Lung microvascular endothelial cell (primary cell): ENCODE measurements at regions not wholly inside any gene's neighbourhood (a gene's known extent, or its start where the extent isn't known, plus 50 kb on each side); places are given as distances from the start of the nearest gene placed in this dataset.
"Not testable (repeated sequence)": the region's sequence is repeated elsewhere in the genome, so short reads cannot be mapped to it uniquely, and the experiment has no call there.

Experiments used
- DNase-seq, 2 donors: peaks; one replicate each; pipeline versions ENCODE4 v3.0.0 to v3.0.0-alpha.2; 2010; ENCODE audit warnings: low read depth in 2 of 2

DNA sequence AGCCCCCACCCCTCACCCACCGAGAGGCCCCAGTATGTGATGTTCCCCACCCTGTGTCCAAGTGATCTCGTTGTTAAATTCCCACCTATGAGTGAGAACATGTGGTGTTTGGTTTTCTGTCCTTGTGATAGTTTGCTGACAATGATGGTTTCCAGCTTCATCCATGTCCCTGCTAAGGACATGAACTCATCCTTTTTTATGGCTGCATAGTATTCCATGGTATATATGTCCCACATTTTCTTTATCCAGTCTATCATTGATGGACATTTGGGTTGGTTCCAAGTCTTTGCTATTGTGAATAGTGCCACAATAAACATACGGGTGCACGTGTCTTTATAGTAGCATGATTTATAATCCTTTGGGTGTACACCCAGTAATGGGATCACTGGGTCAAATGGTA, 79.2 kb downstream of the PXDC1 start:
- not testable (repeated sequence) for DNase-seq

DNA sequence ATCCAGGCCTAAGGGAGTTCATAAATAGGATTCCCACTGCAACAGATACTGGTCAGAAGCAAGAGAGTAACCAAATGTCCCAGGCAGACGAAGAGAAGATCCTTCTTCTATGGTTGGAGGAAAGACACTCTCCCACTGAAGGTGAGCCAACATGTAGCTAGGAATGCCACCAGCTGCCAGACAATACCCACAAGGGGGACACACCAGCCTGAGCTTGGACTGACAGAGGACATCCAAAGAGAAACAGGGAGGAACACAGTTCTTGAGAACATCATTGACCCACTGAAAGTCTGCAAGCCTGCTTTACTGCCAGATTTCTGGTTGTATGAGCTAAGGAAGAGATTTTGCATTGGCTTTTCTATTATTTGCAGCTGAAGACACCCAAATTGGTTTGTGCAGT, 80.1 kb downstream of the PXDC1 start:
- no peak for DNase-seq

DNA sequence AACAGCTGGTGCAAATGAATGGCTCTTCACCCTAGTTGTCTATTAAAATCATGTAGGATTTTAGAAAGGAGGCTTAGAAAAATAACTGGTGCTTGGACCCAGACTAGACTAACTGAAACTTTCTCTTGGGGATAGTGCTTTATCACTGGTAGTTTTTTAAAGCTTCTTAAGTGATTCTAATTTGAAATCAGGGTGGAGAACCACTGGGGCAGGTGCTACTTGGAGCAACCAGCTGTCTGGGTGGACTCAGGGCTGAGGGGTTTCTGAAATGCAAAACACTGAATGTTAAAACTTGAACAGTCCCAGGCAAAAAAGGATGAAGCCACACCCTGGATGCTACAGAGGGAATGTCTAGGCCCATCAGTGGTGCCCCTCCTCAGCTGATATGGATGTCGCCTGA, 81.2 kb downstream of the PXDC1 start:
- no peak for DNase-seq

DNA sequence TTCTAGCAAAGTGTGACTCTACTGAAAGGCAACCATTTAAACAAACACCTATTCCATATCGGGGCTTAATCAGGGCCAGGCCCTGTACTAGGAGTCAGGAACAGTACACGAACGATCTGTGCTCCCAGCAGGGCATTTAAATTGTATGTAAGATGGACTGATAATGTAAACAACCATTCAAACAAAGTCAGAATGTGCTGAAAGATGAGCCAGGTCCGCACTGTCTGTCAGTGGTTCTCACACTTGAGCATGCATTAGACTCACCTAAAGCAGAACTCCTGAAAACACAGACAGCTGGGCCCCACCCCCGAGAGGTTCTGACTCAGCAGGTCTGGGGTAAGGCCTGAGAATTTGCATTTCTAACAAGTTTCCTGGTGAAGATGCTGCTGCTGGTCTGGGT, 81.6 kb downstream of the PXDC1 start:
- DNase-seq: no peak

DNA sequence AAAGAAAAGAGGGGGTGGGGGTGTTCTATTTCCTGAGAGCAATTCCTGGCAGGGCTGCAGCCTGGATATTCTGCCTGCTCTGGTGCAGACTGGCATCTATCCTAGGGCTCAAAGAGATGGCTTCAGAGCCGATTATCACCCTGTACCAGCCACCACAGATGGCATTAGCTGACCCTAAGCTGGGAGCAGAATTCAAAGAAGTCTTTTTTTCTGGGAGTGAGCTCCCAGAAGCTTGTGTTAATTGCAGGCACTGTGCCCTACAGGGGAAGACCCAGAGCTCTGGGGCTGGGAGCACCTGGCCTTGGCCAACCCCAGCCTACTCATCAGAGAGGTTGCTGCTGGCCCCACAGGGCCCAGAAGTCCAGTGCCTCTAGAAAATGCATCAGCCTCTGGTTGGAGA, 85.9 kb downstream of the PXDC1 start:
- no peak for DNase-seq

DNA sequence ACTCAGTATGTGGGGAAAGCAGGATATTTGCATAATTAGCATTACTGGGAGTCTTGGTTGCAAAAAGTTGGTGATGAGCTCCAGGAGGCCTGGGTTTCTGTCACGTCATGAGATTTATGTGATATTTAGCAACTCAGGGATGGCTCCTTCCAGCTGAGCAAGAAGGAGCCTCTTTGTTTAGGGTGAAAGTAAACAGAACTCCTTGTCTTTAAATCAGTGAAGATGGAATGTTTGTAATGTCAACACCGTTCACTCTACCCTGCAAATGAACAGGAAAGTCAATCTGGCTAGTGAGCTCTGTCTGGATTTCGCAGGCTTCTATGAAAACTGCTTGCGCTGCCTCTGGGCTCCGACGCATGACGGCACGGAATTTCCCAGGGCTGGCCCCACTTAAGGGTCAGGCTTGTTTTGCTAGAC, 86.9 kb downstream of the PXDC1 start:
- no peak for DNase-seq

DNA sequence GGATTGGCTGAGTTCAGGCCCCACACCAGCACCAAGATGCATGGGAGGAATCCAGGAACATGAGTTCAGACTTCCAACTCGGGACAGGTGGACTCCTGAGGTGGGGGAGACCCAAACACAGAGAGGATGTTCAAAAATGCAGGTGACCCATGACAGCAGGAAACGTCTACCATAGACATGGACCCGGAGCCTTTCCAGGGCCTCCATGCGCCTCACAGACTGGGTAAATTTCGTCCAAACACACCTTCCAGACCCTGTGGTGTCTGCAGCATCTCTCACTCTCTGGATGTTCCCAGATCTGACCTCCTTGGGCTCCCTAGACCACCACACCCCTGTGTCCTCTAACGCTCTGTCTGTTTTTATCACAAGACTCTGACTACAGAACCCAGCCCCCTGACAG, 87.7 kb downstream of the PXDC1 start:
- DNase-seq: no peak

DNA sequence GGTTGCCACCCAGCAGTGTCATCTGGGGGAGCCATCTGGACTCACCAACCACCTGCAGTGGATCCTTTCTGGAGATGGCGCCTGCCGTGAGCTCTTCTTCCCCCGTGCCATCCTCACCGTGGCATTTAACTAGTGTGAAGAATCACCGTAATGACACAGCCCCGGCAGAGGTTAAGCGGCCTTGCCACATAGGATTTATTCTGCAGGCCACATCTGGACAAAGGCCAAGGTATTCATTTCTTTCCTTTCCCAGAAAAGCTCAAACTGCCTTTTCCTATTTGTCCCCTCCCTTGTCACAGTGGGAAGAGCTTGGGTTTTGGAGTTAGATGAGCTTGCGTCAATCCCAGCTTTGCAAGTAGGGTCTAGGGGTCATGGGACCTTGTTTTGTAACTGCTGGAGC, 88.4 kb downstream of the PXDC1 start:
- DNase-seq: peak in 1 of 2 donors; percentile 58

DNA sequence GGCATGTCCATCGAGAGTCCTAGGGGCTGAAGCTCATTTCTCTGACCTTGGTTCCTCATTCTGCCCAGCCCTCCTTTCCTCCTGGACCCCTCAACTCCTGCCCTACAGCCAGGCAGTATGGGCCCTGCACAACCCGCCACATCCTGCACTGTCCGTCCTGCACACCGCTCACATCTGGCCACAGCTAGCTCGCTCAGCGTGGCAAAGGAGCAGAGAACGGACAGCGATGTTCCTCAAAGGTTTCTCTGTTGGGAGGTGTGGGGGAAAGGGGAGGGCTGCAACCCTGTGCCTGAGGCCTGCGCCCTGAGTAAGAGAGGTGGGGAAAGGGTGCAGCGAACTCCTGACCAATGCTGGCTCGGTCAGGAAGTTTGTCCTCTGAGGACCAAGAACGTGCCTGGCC, 90.1 kb downstream of the PXDC1 start:
- DNase-seq: no peak

DNA sequence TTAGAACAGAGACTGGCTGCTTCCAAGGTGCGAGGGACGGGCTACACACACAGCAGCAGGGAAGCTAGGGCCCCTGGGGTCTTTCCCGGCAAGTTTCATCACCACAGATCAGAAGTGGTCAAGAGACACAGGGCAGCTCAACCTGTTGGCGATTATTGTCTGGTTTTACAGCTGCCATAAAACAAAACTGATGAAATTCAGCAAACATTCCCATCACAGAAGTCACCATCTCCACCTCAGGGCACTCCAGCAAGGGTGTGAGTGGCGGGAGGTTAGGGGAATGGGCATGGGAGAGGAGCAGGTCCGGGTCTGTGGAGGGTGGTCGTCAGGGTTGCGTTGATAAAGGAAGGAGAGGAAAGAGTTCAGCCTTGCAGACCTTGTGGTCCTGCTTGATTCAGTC, 91.0 kb downstream of the PXDC1 start:
- DNase-seq: no peak

DNA sequence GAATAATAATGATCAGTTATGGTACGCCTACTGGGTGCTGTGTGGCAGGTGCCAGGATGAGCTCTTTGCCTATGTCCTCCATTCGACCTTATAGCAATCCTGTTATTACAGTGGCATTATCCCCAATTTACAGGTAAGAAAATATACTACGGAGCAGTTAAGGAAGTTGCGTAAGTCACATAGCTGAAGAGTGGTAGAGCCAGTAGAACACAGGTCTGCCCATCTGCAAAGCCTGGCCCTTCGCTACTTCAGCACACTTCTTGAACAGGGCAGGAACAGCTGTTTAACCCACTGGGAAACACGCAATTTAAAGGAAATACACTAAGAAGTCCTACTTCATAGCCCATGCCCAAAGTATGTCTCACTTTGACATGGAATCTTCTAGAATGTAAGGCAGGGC, 91.8 kb downstream of the PXDC1 start:
- DNase-seq: no peak

DNA sequence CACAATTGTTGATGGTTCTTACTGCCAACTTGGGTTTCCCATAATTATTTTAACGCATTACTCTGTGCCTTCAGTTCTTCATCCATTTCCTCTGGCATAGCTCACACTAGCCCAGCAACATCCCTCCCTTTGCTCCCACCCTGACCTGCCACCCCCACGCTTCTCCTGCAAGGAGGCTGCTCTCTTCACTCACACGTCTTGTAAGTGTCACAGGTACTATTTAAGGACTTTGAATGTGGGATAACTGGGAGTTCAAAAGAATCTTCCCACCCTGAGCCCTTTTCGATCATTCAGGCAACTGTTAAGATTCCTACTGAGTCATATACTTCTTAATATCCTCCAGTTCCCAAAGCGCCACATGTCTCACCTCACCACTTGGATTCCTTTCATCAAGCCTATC, 95.4 kb downstream of the PXDC1 start:
- no peak for DNase-seq

DNA sequence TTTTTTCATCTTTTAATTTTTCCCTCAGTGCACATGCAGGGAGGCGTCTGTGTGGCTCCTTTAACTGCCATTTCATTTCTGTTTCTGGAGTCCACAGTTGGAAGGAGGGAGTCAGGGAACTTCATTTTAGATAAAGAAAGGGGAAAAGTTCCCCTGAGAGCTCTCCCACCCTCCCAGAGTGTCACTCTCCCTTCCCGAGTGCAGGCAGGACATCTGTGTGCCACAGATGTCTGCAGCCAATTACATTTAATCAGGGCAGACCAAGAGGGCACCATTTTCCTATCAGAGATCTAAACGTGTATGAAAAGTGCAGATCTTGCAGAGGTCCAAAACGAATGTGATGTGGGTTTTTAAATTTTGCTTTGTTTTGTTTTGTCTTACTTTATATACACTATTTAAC, 96.6 kb downstream of the PXDC1 start:
- DNase-seq: no peak

DNA sequence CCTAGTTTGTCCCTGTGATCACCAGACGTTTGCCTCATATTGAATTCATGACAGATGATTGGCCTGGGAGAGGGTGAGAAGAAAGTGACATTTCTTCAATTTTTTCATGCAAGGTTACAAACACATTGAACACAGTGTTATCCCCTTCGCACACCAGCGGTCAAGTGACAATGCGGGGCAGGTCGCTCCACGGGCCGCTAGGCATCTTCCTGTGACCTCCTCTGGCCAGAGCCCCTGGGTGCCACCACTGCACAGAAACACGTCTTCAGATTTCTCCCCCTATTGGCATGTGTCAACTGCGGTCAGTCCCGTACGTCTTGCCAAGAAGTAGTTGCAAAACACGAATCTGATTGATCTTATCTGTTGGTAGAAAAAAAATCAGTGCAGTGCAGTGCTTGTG, 97.1 kb downstream of the PXDC1 start:
- DNase-seq: no peak

DNA sequence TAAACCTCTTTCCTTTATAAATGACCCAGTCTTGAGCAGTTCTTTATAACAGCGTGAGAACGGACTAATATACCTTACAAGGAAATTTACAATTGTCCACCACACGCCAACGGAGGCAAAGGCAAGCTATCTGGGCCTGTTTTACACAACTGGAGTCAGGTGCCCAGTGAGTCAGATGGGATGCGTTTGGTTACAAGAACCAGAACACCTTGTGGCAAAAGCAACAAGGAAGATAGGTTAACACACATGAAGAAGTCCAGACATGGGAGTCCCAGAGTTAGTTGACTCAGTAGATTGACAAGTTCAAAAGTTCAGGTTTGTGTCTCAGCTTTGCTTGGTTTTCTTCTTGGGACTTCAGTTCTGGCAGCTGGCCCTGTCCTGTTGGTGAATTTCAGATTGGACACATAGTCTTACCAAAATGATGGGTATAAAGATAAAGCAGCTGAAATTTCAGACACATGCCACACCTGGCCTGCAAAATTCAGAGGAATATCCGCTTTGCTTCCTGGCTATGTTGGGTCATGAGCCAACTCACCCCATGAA, 97.9 kb downstream of the PXDC1 start:
- DNase-seq: no peak

DNA sequence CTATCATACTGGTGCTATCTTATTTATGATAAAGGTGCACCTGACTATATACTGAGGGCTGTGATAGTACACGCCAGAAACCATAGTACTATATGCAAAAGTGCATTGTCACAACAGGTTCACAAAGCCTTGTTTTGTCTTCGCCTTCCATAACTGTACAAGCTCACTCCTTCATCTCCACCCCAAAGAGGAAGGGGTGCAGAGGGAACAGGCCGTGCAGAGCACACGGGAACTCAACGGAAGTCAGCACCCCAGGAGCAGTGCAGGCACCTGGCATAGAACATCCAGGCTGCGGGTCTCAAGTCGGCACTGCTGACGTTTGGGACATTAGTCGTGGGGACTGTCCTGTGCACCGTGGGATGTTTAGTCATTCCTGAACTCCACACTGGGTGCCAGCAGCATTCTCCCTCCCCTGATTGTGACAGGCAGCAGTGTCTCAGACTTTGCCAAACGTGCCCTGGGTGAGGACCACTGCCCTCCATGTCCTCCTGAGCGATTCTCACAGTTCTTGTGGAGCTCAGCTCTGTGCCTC, 99.7 kb downstream of the PXDC1 start:
- DNase-seq: no peak

DNA sequence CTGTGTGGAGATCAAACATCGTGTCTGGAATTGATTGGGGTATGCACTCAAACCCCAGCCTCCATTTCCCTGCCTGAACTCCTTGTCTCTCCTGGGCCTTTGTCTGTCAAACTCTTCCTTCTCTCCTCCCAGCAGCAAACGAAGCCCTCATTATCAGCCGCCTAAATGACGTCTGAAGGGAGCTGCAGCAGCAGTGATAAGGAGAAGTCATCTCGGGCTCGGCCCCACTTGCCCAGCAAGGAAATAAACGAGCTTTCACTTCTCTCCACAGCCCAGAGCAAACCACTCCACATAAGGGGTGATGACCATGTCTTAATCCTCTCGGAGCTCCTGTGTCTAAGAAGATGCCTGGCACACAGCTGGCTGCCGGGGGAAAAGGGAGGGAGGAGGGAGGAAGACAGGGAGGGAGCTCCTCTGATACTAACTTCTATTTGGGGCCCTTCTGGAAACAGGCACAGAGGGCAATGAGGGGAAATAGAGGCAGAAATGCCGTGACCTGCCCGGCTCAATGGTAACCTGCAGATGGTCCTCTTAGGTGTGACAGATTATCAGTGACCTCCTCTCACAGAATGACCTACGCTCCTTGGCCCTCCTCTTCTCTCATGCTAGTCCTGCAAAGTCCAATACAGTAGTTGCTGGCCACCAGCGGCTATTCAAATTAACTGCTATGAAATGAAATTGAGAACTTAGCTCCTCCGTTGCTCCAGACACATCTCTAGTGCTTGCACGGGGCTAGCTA, 100.4 kb downstream of the PXDC1 start:
- DNase-seq: no peak

DNA sequence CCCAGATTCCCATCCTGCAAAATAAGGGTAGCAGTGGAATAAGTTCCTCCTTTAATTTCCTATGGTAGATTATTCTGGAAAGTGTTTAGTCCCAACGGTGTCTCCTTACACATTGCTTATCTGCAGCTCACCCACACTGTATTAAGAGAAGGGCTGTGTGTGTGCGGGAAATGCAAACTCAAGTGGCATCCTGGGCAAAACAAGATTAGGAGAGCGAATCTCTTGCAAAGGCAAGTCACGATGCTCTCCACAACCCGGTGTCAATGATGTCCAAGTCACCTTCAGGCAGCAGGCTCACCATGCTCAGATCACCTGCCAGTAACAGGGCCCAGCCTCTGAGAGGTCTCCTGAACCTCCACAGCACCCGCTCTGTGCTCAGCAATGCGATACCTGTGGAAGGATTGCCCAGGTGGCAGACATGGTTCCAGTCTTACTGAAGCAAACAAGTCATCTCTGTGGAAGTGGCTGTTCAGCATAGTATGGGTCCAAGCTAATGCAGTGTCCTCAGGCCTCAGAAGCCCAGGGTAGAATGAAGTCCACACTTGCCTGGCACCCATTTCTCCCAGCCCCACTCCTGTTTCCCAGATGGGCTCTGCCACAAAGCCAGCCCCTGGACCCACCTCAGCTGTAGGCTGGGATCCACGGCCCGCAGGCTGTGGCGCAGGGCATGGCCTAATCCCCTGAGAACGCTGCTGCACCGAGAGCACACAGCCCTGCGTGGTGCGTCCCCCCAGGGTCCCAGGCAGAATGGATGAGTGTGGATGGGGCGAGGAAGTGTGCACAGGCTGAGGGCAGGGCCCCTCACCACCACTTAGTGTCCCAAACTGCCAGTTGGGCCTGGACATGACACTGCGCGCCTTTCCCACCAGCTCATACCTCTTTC, 101.2 kb downstream of the PXDC1 start:
- no peak for DNase-seq

DNA sequence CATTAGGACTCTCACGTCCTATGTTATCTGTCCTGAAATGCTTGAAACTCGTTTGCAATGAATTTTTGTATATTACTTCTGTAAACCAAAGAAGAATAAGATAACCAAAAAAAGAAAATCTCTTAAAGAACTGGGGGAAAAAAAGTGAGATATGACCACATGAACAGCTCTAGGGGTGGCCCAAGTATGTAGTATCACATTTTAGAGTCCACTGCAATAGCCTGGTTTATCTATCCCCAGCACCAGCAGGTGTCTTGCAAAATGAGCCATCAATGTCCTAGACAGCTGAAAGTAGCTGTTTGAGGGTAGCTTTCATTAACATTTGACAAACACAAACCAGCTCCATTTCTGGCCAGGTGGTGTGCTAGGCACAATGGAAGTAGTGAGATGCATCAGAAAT, 102.8 kb downstream of the PXDC1 start:
- DNase-seq: no peak

DNA sequence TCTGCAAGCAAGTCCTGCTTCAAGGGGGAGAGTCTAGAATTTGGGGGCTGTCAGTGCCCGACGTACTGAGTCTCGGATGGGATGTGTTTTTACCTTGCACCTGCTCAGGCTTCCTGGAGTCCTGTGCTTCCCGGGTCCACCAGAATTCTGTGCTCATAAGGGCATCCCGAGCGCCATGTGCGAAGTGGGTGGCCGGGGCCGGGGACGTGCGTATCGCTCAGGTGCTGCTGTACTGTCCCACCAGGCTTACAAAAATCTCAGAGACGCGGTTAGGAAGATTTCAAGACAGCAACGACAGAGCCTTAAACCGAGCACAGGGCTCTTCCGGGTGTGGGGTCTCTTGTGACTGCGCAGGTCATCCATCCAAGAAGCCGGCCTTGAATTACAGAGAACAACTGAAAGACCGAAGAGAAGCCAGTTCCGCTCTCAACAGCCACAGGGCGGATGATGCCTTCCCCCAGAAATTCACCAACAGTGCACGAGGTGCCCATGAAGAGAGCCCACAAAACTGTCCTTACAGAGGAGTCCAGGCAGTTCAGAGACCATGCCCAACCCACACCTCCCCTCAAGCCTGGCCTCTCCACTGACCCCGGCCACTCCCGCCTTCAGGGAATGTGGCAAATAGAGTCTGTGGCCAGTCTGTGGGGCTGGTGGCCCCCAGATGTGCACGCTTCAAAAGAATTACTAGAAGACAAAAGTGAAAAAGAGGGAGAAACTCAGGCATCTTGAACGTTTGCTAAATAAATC, 104.7 kb downstream of the PXDC1 start:
- no peak for DNase-seq

DNA sequence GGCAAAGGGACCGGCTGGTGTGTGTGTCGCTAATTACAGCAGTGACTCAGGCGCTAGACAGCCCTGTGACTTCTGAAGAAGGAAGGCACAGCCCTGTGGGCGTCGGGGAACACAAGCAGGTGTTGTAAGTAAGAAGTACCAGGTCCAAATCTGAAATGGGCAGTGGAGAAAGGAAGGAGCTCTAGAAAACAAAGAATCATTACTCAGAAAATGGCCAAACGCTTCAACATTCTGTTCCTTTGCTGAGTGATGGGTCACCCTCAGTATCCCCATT, 106.8 kb downstream of the PXDC1 start:
- no peak for DNase-seq
